Gastrocnemius medialis (tissue), 4 donors: ENCODE measurements at regions not wholly inside any gene's neighbourhood (a gene's known extent, or its start where the extent isn't known, plus 50 kb on each side); places are given as distances from the start of the nearest gene placed in this dataset.
"Not testable (repeated sequence)": the region's sequence is repeated elsewhere in the genome, so short reads cannot be mapped to it uniquely, and the experiment has no call there.

Experiments
- ATAC-seq, 2 donors: fragments of 150-250 bp; one replicate each; pipeline ENCODE4 v1.9.1; 2016
- DNase-seq, 2 donors: peaks; one replicate each; pipeline ENCODE4 v3.0.0-alpha.2; 2019
- H3K27ac ChIP-seq, 4 donors: fragments of 200-600 bp; sonication (generic); 1 replicate in 1 of 4; 2 replicates in 3 of 4; pipeline ENCODE4 v1.5.1; 2016 to 2018; ENCODE audit warnings: mild to moderate bottlenecking in 2 of 4, moderate library complexity in 1 of 4
- H3K27me3 ChIP-seq, 3 donors: fragments of 200-600 bp; sonication (generic) in 2 of 3; 1 replicate in 1 of 3; 2 replicates in 2 of 3; pipeline versions ENCODE4 v1.5.1 to v1.6.0; 2016 to 2019; ENCODE audit warnings: mild to moderate bottlenecking in 1 of 3, moderate library complexity in 1 of 3
- H3K36me3 ChIP-seq, 2 donors: fragments of 200-600 bp; sonication (generic) in 1 of 2; one replicate each; pipeline ENCODE4 v1.5.1; 2017 to 2018
- H3K4me1 ChIP-seq, 2 donors: fragments of 200-600 bp; sonication (generic) in 1 of 2; one replicate each; pipeline ENCODE4 v1.5.1; 2016 to 2017; ENCODE audit warnings: mild to moderate bottlenecking in 2 of 2
- H3K4me3 ChIP-seq, 4 donors: fragments of 200-600 bp; sonication (generic) in 3 of 4; 1 replicate in 1 of 4; 2 replicates in 3 of 4; pipeline ENCODE4 v1.5.1; 2016 to 2019; ENCODE audit warnings: mild to moderate bottlenecking in 2 of 4
- H3K9me3 ChIP-seq, 3 donors: fragments of 200-600 bp; sonication (generic) in 2 of 3; 1 replicate in 1 of 3; 2 replicates in 2 of 3; pipeline ENCODE4 v1.5.1; 2016 to 2019
- POLR2A ChIP-seq, 2 donors: fragments of 450-650 bp; IDR thresholded peaks; one replicate each; pipeline ENCODE4 v1.6.1; 2017; ENCODE audit warnings: antibody characterized with exemption in 2 of 2, mild to moderate bottlenecking in 2 of 2, moderate library complexity in 2 of 2
- in situ Hi-C, 4 donors: fragments of 200-750 bp; cut with MboI; loops; one replicate each; pipeline versions ENCODE4 v1.15.0 to v1.8.0; 2017; ENCODE audit warnings: low sequenced_read_pairs in 4 of 4
- intact Hi-C: fragments of 100-400 bp; cut with DNase I; formaldehyde crosslinking; loops from one replicate; pipeline ENCODE4 v1.15.1; 2023; ENCODE audit warnings: low total_unique reads
- TF ChIP-seq, protein P1 (sequence below), 5 experiments: fragments of 450-650 bp in 3 of 5; fragments of 200-600 bp in 2 of 5; sonication (generic) in 2 of 5; IDR thresholded peaks in 4 of 5; conservative IDR thresholded peaks in 1 of 5; 1 replicate in 4 of 5; 2 replicates in 1 of 5; pipeline ENCODE4 v1.5.1; 2016 to 2019; ENCODE audit warnings: antibody characterized with exemption in 5 of 5, mild to moderate bottlenecking in 3 of 5, moderate library complexity in 3 of 5

DNA sequence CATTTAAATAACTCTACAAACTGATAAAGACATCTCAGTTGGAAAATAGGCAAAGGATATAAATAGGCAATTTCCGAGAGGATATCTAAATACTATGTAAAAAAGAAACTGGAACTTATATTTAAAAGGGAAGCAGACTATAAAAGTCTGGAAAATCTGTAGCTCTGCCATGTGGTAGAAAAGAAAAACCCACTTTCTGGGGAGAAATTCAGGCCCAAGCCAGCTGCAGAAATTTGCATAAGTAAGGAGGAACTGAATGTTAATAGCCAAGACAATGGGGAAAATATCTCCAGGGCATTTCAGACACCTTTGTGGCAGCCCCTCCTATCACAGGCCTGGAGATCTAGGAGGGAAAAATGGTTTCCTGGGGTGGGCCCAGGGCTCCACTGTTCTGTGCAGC lies 97.8 kb upstream of the ZBED5 start:
- no peak for TF ChIP-seq POLR2A (IDR thresholded peaks at IDR 0.05)
- TF ChIP-seq, protein P1, sequence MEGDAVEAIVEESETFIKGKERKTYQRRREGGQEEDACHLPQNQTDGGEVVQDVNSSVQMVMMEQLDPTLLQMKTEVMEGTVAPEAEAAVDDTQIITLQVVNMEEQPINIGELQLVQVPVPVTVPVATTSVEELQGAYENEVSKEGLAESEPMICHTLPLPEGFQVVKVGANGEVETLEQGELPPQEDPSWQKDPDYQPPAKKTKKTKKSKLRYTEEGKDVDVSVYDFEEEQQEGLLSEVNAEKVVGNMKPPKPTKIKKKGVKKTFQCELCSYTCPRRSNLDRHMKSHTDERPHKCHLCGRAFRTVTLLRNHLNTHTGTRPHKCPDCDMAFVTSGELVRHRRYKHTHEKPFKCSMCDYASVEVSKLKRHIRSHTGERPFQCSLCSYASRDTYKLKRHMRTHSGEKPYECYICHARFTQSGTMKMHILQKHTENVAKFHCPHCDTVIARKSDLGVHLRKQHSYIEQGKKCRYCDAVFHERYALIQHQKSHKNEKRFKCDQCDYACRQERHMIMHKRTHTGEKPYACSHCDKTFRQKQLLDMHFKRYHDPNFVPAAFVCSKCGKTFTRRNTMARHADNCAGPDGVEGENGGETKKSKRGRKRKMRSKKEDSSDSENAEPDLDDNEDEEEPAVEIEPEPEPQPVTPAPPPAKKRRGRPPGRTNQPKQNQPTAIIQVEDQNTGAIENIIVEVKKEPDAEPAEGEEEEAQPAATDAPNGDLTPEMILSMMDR (IDR thresholded peaks at IDR 0.05 in 4 of 5, conservative IDR thresholded peaks at IDR 0.05 in 1 of 5): no peak
- Histone ChIP-seq H3K27ac (no peak overlapping the region), H3K4me1 (no peaks in the 10 kb centered on the region), H3K36me3 (no peaks in the 10 kb centered on the region), H3K9me3 (no peaks in the 10 kb centered on the region), H3K4me3 (no peak overlapping the region), H3K27me3 (no peaks in the 10 kb centered on the region)
- intact Hi-C loops (no loop called here), in situ Hi-C loops (loop anchor here in 2 of 4 donors (10.0 kb wide), 1 partner anchor 49 kb away; no protein-coding TSS in a partner anchor)
- ATAC-seq (no peak), DNase-seq (no peak)

DNA sequence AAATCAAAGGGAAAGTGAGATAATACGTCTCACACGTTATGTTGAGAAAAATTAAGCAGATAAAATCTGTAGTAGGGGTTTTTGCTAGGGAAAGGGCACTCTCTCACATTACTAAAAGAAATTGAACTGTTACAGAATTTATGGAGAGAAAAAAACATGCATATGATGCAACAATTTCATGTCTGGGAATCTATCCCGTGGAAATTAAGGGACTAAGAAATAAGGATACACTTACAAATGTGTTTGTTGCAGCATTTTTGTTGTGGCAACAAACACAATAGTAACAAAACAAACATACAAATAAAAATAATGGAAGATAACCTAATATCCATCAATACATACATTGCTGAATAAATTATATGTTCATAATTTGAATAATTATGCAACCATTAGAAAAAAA lies 96.3 kb upstream of the ZBED5 start:
- Histone ChIP-seq H3K27me3 (no peaks in the 10 kb centered on the region), H3K9me3 (no peaks in the 10 kb centered on the region), H3K36me3 (no peaks in the 10 kb centered on the region), H3K4me1 (no peaks in the 10 kb centered on the region), H3K4me3 (no peak overlapping the region), H3K27ac (no peak overlapping the region)
- intact Hi-C loops: no loop called here
- in situ Hi-C loops: loop anchor here in 2 of 4 donors (10.0 kb wide), 1 partner anchor 51 kb away; no protein-coding TSS in a partner anchor
- TF ChIP-seq, protein P1 (IDR thresholded peaks at IDR 0.05 in 4 of 5, conservative IDR thresholded peaks at IDR 0.05 in 1 of 5): no peak
- TF ChIP-seq POLR2A (IDR thresholded peaks at IDR 0.05): no peak
- no peak for ATAC-seq
- no peak for DNase-seq

DNA sequence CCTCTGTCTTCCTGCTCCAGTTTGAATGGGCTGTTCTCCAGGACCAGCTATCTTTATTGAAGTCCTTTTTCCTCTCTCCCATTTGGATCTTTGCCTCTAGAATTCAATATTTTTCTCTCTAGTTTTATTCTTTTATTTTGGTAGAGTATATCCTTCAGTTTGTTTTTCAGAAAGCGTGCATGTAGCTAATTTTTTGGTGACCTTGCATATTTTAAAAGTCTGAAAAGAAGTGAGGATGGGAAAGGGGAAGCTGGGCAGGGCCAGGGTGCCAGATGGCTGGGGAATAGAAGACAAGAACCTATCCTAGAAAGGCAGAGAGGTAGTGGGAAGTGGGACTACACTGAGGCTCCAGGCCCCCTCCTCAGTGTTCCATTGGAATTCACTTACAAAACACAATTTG lies 95.0 kb upstream of the ZBED5 start:
- TF ChIP-seq POLR2A (IDR thresholded peaks at IDR 0.05): no peak
- TF ChIP-seq, protein P1 (IDR thresholded peaks at IDR 0.05 in 4 of 5, conservative IDR thresholded peaks at IDR 0.05 in 1 of 5): no peak
- intact Hi-C loops: no loop called here
- Histone ChIP-seq H3K27ac (no peak overlapping the region), H3K27me3 (no peaks in the 10 kb centered on the region), H3K9me3 (no peaks in the 10 kb centered on the region), H3K4me3 (no peak overlapping the region), H3K36me3 (no peaks in the 10 kb centered on the region), H3K4me1 (no peaks in the 10 kb centered on the region)
- DNase-seq: no peak
- in situ Hi-C loops: loop anchor here in 2 of 4 donors (10.0 kb wide), 1 partner anchor 52 kb away; no protein-coding TSS in a partner anchor
- ATAC-seq: no peak

- in situ Hi-C loops: loop anchor here in 1 of 4 donors (25.0 kb wide), 1 partner anchor 839 kb away; no protein-coding TSS in a partner anchor
- H3K9me3 ChIP-seq, H3K4me1 ChIP-seq, H3K4me3 ChIP-seq, H3K36me3 ChIP-seq, ATAC-seq, DNase-seq, intact Hi-C loops, H3K27ac ChIP-seq, H3K27me3 ChIP-seq: not testable (repeated sequence)
Measured at GRCh38 chr11:10947935-10948334, 90.1 kb upstream of the ZBED5 start.

- intact Hi-C loops: no loop called here
- ATAC-seq (no peak), DNase-seq (no peak)
- Histone ChIP-seq H3K4me3 (no peak overlapping the region), H3K27me3 (no peaks in the 10 kb centered on the region), H3K36me3 (no peaks in the 10 kb centered on the region), H3K4me1 (peaks cover 3 to 5% of the 10 kb centered on the region in 2 donors), H3K27ac (no peak overlapping the region), H3K9me3 (no peaks in the 10 kb centered on the region)
- in situ Hi-C loops: loop anchor here in 1 of 4 donors (25.0 kb wide), 1 partner anchor 841 kb away; no protein-coding TSS in a partner anchor
- TF ChIP-seq, protein P1 (IDR thresholded peaks at IDR 0.05 in 4 of 5, conservative IDR thresholded peaks at IDR 0.05 in 1 of 5): no peak
- TF ChIP-seq POLR2A (IDR thresholded peaks at IDR 0.05): no peak
Measured at GRCh38 chr11:10946072-10946471, 88.2 kb upstream of the ZBED5 start.
